Testis (tissue), 2 donors: ENCODE measurements at regions not wholly inside any gene's neighbourhood (a gene's known extent, or its start where the extent isn't known, plus 50 kb on each side); places are given as distances from the start of the nearest gene placed in this dataset.

Experiments
- POLR2A ChIP-seq: fragments of 450-650 bp; IDR thresholded peaks from one replicate; pipeline ENCODE4 v1.6.1; 2017; ENCODE audit warnings: antibody characterized with exemption, mild to moderate bottlenecking, moderate library complexity
- TF ChIP-seq, protein P1 (sequence below), 3 experiments: fragments of 450-650 bp in 2 of 3; fragments of 200-600 bp in 1 of 3; sonication (generic) in 1 of 3; IDR thresholded peaks; one replicate each; pipeline ENCODE4 v1.5.1; 2016 to 2019; ENCODE audit warnings: antibody characterized with exemption in 3 of 3, mild to moderate bottlenecking in 2 of 3, moderate library complexity in 1 of 3

DNA sequence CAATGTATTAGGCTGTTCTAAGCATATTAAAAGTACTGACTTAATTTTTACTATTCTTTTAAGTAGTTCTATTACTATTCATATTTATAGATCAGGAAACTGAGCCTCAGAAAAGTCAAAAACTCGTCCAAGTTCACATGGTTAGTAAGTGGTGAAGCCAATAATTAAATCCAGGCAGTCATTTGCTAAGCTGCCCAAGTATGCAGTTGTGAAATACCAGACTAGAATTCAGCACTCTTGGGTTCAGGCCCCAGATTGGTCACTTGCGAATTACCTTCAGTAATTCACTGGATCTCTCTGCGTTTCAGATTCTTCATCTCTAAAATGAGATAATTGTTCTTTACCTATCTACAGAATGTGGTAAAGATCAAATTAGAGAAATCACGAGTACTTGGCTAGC is 161.9 kb upstream of the CADPS start:
- no peak for TF ChIP-seq POLR2A
- TF ChIP-seq, protein P1, sequence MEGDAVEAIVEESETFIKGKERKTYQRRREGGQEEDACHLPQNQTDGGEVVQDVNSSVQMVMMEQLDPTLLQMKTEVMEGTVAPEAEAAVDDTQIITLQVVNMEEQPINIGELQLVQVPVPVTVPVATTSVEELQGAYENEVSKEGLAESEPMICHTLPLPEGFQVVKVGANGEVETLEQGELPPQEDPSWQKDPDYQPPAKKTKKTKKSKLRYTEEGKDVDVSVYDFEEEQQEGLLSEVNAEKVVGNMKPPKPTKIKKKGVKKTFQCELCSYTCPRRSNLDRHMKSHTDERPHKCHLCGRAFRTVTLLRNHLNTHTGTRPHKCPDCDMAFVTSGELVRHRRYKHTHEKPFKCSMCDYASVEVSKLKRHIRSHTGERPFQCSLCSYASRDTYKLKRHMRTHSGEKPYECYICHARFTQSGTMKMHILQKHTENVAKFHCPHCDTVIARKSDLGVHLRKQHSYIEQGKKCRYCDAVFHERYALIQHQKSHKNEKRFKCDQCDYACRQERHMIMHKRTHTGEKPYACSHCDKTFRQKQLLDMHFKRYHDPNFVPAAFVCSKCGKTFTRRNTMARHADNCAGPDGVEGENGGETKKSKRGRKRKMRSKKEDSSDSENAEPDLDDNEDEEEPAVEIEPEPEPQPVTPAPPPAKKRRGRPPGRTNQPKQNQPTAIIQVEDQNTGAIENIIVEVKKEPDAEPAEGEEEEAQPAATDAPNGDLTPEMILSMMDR (IDR thresholded peaks at IDR 0.05), result no peak
